IPS-15b (cell line): ENCODE measurements at regions not wholly inside any gene's neighbourhood (a gene's known extent, or its start where the extent isn't known, plus 50 kb on each side); places are given as distances from the start of the nearest gene placed in this dataset.
"Not testable (repeated sequence)": the region's sequence is repeated elsewhere in the genome, so short reads cannot be mapped to it uniquely, and the experiment has no call there.

ENCODE experiments used
- H3K27me3 ChIP-seq: one replicate; pipeline ENCODE4 v1.6.1; 2013; ENCODE audit warnings: low read length; ENCODE audit not compliant: control insufficient read depth, insufficient read depth
- H3K36me3 ChIP-seq: one replicate; pipeline ENCODE4 v1.6.1; 2013; ENCODE audit warnings: low read length; ENCODE audit not compliant: control insufficient read depth, insufficient read depth
- H3K4me1 ChIP-seq: one replicate; pipeline ENCODE4 v1.6.1; 2013; ENCODE audit warnings: mild to moderate bottlenecking, low read length; ENCODE audit not compliant: control insufficient read depth, insufficient read depth
- H3K4me3 ChIP-seq: one replicate; pipeline ENCODE4 v1.5.1; 2013; ENCODE audit warnings: low read depth, low read length
- H3K9ac ChIP-seq: one replicate; pipeline ENCODE4 v1.6.1; 2013; ENCODE audit warnings: low read depth, mild to moderate bottlenecking, low read length
- H3K9me3 ChIP-seq: one replicate; pipeline ENCODE4 v1.6.1; 2013; ENCODE audit warnings: mild to moderate bottlenecking, low read length; ENCODE audit not compliant: control insufficient read depth, insufficient read depth

DNA sequence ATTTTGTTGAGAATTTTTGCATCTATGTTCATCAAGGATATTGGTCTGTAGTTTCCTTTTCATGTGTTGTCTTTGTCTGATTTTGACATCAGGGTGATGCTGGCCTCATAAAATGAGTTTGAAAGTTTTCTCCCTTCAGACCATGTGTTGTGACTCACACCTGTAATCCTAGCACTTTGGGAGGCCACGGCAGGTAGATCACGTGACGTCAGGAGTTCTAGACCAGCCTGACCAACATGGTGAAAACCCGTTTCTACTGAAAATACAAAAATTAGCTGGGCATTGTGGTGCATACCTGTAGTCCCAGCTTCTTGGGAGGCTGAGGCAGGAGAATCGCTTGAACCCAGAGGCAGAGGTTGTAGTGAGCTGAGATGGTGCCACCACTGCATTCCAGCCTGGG, 716.4 kb upstream of the GOT2 start:
- not testable (repeated sequence) for H3K9me3 ChIP-seq

DNA sequence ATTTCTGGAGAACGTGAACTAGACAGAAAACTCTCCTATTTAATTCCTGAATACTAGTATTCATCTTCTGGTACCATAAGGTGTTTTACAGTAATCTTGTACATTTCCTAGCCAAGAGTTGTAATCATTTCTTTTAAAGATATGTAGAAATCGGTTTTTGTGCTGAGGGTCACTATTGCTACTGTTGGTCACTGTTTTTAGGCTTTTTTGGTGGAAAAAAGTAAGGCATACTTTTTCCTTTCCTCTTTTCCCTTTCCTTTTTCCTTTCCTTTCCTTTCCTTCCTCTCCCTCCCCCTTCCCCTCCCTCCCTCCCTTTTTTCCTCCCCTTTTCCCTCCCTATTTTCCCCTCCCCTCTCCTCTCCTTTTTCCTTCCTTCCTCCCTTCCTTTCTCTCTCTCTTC, 706.4 kb upstream of the GOT2 start:
- Histone ChIP-seq H3K36me3 (no peaks in the 10 kb centered on the region), H3K9me3 (no peaks in the 10 kb centered on the region), H3K9ac (no peak overlapping the region), H3K4me3 (no peak overlapping the region), H3K4me1 (no peaks in the 10 kb centered on the region), H3K27me3 (no peaks in the 10 kb centered on the region)

More for the DNA sequence above, 716.4 kb upstream of the GOT2 start:
- not testable (repeated sequence) for H3K4me3 ChIP-seq, H3K36me3 ChIP-seq, H3K27me3 ChIP-seq, H3K9ac ChIP-seq, H3K4me1 ChIP-seq

DNA sequence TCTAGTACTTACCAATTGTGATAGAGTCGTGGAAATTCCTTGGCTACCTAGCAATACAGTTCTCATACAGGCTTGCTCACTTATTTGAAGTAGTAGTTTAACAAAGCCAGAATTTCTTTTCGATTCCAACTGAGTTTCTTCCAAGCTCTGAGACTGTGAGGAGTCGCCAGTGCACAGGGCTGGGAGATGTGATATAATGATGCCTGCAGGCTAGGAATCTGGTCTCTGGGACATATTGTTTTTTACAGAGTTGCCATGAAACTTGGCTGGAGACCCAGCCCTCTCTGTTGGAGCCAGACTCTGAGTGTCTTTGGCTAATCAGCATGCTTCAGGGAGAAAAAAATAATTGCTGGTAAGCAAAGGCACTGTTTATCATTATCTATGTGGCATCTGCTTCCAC, 698.8 kb upstream of the GOT2 start:
- Histone ChIP-seq H3K4me1 (no peaks in the 10 kb centered on the region), H3K9me3 (no peaks in the 10 kb centered on the region), H3K4me3 (no peak overlapping the region), H3K27me3 (no peaks in the 10 kb centered on the region), H3K36me3 (no peaks in the 10 kb centered on the region), H3K9ac (no peak overlapping the region)

DNA sequence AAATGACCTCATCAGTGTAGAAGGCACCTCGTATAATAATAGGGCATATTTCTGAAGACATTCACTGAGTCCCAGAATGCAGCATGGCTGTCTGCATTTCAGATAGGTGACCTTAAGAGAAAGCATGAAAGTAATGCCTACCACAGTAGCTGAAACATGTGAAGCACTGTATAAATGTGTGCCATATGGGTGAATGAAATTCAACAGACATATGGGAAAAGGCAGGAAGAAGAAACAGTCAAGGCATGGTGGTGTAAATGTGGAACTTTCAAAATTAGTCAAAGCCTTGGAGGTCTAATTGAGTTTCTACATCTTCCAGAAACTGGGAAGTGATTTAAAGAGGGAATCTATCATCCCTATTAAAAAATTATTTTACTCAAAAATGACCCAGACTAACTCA, 698.2 kb upstream of the GOT2 start:
- H3K9ac ChIP-seq = no peak overlapping the region
- no peaks in the 10 kb centered on the region for H3K36me3 ChIP-seq
- no peaks in the 10 kb centered on the region for H3K4me1 ChIP-seq
- H3K4me3 ChIP-seq = no peak overlapping the region
- no peaks in the 10 kb centered on the region for H3K9me3 ChIP-seq
- H3K27me3 ChIP-seq = no peaks in the 10 kb centered on the region

DNA sequence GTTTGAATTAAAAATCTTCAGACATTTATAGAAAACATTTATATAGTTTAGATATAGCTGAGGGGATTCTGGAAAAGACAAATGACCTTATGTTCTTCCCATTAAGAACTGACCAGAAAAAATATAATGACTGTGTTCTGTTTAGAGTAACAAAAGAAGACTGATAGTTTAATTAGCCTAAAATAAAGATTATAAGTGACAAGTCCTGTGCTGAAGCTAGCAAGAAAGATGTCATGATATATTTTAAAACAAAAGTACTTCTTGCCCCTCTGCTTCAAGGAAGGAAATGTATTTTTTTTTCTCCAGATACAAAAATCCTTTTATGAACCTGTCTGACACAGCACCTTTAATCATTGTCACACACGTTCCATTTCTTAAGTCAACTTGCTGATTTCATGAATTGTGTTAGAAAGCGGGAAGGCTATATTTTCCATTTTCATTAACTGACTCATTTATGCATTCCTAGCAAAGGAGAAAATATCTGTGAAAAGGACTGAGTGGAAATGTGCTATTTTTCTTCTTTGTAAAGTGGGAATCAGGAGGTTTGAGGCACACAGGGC, 690.7 kb upstream of the GOT2 start:
- Histone ChIP-seq H3K27me3 (no peaks in the 10 kb centered on the region), H3K4me1 (no peaks in the 10 kb centered on the region), H3K9me3 (no peaks in the 10 kb centered on the region), H3K4me3 (no peak overlapping the region), H3K36me3 (no peaks in the 10 kb centered on the region), H3K9ac (no peak overlapping the region)

DNA sequence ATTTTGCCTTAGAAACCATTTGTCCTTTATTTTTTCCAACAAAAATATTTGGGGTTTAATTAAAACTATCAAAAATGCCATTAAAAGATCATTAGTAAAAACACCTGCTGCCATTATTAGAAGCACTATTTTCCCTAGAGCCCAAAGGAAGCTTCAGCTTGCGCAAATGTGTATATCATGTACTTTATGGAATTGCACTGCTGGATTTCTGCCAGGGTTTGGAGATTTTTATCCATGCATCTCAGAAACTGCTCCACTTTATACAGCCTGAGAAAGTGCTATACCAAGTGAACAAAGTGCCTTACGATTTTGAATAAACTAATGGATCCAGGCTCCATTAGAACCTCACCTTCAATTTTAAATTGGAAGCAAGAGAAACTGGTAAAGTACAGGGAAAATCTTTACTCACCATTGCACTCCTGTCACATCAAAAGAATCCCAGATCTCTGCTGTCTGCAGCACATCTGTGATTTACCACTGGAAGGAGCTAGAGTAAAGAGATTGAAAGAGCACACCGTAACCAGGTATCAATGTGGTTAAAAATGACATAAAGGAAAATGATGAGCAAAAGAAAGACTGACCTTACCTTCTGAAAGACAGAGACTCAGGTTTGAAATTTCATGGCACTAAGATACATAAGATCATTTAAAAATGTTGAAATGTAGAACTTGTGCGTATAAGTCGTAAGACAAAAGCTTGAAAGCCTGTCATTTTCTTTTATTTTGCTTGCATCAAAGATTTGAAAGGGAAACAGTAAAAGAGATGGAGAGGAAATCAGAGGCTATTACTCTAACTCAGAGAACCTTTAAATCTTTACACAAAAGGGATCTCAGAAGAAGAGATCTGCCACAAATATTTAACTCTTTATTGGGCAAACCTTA, 678.1 kb upstream of the GOT2 start:
- Histone ChIP-seq H3K9me3 (no peaks in the 10 kb centered on the region), H3K4me1 (no peaks in the 10 kb centered on the region), H3K36me3 (no peaks in the 10 kb centered on the region), H3K27me3 (no peaks in the 10 kb centered on the region), H3K9ac (no peak overlapping the region), H3K4me3 (no peak overlapping the region)

DNA sequence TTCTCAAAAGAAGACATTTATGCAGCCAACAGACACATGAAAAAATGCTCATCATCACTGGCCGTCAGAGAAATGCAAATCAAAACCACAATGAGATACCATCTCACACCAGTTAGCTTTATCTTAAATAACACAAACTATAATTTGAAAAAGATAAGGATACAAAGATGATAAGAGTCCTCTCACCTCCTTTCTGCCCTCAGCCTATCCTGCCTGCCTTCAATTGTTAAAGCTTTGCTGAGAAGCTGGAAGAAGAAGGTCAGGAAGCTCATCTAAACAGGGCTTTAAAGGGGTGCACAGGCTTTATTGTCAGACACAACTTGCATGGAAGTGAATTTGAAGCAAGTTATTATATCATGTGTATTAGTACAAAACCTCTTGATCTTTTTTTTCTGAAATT, 676.3 kb upstream of the GOT2 start:
- Histone ChIP-seq H3K9ac (no peak overlapping the region), H3K4me3 (no peak overlapping the region), H3K4me1 (no peaks in the 10 kb centered on the region), H3K27me3 (no peaks in the 10 kb centered on the region), H3K36me3 (no peaks in the 10 kb centered on the region), H3K9me3 (no peaks in the 10 kb centered on the region)

DNA sequence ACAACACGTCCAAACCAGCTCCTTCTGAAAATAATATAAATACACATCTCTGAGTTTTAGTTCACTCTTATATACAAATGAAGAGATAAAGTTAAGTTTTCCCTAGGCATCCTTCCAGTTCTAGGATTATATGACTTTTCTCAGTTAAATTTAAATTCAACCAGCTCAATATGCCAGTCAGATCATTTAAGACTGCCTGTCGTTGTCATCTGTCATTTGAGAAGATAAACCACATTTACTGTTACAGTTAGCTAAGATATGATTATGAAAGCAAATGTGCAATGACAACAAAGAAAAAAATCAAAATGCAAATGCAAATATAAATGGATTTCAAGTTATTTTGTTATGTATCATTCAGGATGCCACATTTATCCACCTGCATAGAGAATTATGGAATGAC, 671.7 kb upstream of the GOT2 start:
- H3K9me3 ChIP-seq = no peaks in the 10 kb centered on the region
- no peaks in the 10 kb centered on the region for H3K27me3 ChIP-seq
- no peak overlapping the region for H3K4me3 ChIP-seq
- H3K9ac ChIP-seq = no peak overlapping the region
- H3K4me1 ChIP-seq = no peaks in the 10 kb centered on the region
- no peaks in the 10 kb centered on the region for H3K36me3 ChIP-seq

DNA sequence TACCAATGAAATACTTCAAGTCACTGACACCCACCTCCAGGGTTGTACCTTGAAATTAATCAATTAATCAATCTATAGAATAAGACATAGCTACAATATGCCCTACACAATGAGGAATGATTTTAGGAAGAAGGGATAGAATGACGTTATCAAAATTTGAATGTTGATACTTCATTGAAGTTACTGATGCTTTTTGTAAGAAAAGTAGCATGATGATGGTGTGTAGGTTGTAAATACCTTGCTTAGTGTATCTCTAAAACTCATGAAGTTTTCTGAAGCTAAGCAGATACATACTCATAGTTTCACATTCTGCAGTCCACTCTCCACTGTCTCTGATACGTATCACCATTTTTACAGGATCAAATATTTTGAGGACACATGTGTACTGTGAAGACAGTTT, 670.4 kb upstream of the GOT2 start:
- Histone ChIP-seq H3K9ac (no peak overlapping the region), H3K4me3 (no peak overlapping the region), H3K36me3 (no peaks in the 10 kb centered on the region), H3K27me3 (no peaks in the 10 kb centered on the region), H3K4me1 (no peaks in the 10 kb centered on the region), H3K9me3 (no peaks in the 10 kb centered on the region)

DNA sequence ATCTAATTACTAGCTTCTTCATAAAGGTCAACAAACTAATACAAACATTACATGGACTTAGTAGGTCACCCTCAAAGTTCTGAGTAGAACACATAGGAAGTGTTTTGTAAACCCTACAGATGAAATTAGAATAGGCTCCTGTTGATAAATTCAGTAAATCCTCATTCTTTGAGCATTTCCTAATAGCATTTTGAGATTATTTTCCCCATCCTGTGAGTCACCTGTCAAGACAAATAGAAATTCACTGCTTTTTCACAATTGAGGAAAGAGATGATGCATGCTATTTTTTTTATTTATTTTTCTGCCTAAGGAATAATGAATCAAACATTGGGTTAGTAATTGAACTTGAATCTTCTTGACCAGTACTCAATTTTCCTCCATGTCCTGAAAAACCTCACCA, 666.7 kb upstream of the GOT2 start:
- no peak overlapping the region for H3K9ac ChIP-seq
- no peaks in the 10 kb centered on the region for H3K27me3 ChIP-seq
- H3K4me1 ChIP-seq = no peaks in the 10 kb centered on the region
- no peaks in the 10 kb centered on the region for H3K9me3 ChIP-seq
- H3K36me3 ChIP-seq = no peaks in the 10 kb centered on the region
- no peak overlapping the region for H3K4me3 ChIP-seq

DNA sequence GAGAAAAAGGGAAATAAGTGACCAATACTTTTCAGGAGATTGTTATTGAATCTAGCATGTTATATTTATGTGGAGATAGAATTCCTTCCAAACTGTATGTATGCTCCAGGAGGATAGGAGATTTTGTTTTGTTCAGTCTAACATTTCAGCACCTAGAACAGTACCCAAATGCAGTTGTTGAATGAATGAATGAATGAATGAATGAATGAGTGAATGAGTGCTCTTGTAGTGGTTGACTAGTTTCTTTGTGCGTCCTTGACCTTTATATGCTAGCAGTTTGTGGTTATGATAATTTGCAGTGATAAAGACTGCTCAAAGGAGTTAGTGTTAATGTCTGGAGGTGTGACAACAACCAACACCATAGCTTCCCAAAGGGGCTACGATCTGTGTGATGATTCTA, 663.5 kb upstream of the GOT2 start:
- no peaks in the 10 kb centered on the region for H3K27me3 ChIP-seq
- no peak overlapping the region for H3K4me3 ChIP-seq
- H3K9me3 ChIP-seq = no peaks in the 10 kb centered on the region
- H3K4me1 ChIP-seq = peaks cover 4% of the 10 kb centered on the region
- H3K36me3 ChIP-seq = no peaks in the 10 kb centered on the region
- no peak overlapping the region for H3K9ac ChIP-seq

DNA sequence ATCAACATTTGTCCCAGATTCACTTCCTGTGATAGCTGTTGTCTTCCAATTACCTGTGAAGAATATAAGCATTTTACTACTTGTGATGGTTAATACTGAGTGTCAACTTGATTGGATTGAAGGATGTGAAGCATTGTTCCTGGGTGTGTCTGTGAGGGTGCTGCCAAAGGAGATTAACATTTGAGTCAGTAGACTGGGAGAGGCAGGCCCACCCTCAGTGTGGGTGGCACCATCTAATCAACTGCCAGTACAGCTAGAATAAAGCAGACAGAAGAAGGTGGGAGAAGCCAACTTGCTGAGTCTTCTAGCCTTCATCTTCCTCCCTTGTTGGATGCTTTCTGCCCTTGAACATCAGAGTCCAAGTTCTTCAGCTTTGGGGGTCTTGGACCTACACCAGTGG, 660.4 kb upstream of the GOT2 start:
- H3K9ac ChIP-seq = no peak overlapping the region
- H3K27me3 ChIP-seq = no peaks in the 10 kb centered on the region
- no peaks in the 10 kb centered on the region for H3K36me3 ChIP-seq
- no peak overlapping the region for H3K4me3 ChIP-seq
- H3K9me3 ChIP-seq = no peaks in the 10 kb centered on the region
- H3K4me1 ChIP-seq = peaks cover 4% of the 10 kb centered on the region
